Tibial artery (tissue), 4 donors: ENCODE measurements at regions not wholly inside any gene's neighbourhood (a gene's known extent, or its start where the extent isn't known, plus 50 kb on each side); places are given as distances from the start of the nearest gene placed in this dataset.

Source experiments
- DNase-seq, 2 donors: peaks; one replicate each; pipeline ENCODE4 v3.0.0-alpha.2; 2019
- H3K27ac ChIP-seq, 2 donors: fragments of 200-600 bp; sonication (generic) in 1 of 2; 1 replicate in 1 of 2; 2 replicates in 1 of 2; pipeline ENCODE4 v1.5.1; 2018 to 2019; ENCODE audit warnings: mild to moderate bottlenecking in 1 of 2
- H3K27me3 ChIP-seq, 2 donors: fragments of 200-600 bp; sonication (generic) in 1 of 2; one replicate each; pipeline versions ENCODE4 v1.5.1 to v1.6.0; 2016 to 2019
- H3K36me3 ChIP-seq, 3 donors: fragments of 200-600 bp; sonication (generic) in 2 of 3; one replicate each; pipeline ENCODE4 v1.5.1; 2016 to 2019; ENCODE audit warnings: mild to moderate bottlenecking in 2 of 3
- H3K4me1 ChIP-seq, 4 donors: fragments of 200-600 bp; sonication (generic) in 2 of 4; 1 replicate in 3 of 4; 2 replicates in 1 of 4; pipeline ENCODE4 v1.5.1; 2016 to 2019
- H3K4me3 ChIP-seq, 2 donors: fragments of 200-600 bp; sonication (generic) in 1 of 2; 1 replicate in 1 of 2; 2 replicates in 1 of 2; pipeline ENCODE4 v1.5.1; 2018 to 2019; ENCODE audit warnings: mild to moderate bottlenecking in 2 of 2
- H3K9me3 ChIP-seq, 3 donors: fragments of 200-600 bp; sonication (generic) in 1 of 3; one replicate each; pipeline ENCODE4 v1.5.1; 2016 to 2019
- CTCF ChIP-seq, 2 experiments: fragments of 200-600 bp in 1 of 2; fragments of 450-650 bp in 1 of 2; IDR thresholded peaks; one replicate each; pipeline ENCODE4 v1.5.1; 2017 to 2019; ENCODE audit warnings: antibody characterized with exemption in 2 of 2, mild to moderate bottlenecking in 1 of 2, moderate library complexity in 1 of 2
- intact Hi-C: fragments of 100-400 bp; cut with DNase I; formaldehyde crosslinking; loops from one replicate; pipeline ENCODE4 v1.15.0; 2023; ENCODE audit warnings: low total_unique reads

GRCh38 chr20:39468703-39469102 lies 506.6 kb downstream of the DHX35 start:
- intact Hi-C loops = no loop called here
- no peaks in the 10 kb centered on the region for H3K4me1 ChIP-seq
- no peak overlapping the region for H3K27ac ChIP-seq
- H3K36me3 ChIP-seq = no peaks in the 10 kb centered on the region
- H3K4me3 ChIP-seq = no peak overlapping the region
- H3K9me3 ChIP-seq = no peaks in the 10 kb centered on the region
- H3K27me3 ChIP-seq = no peaks in the 10 kb centered on the region
- DNase-seq = no peak
- no peak for TF ChIP-seq CTCF (IDR thresholded peaks at IDR 0.05)

- H3K4me3 ChIP-seq = no peak overlapping the region
- TF ChIP-seq CTCF (IDR thresholded peaks at IDR 0.05) = no peak
- no peaks in the 10 kb centered on the region for H3K9me3 ChIP-seq
- intact Hi-C loops = no loop called here
- H3K27me3 ChIP-seq = no peaks in the 10 kb centered on the region
- DNase-seq = no peak
- no peak overlapping the region for H3K27ac ChIP-seq
- no peaks in the 10 kb centered on the region for H3K4me1 ChIP-seq
- H3K36me3 ChIP-seq = no peaks in the 10 kb centered on the region
These were observed 502.1 kb downstream of the DHX35 start for GRCh38 chr20:39464238-39464637.

GRCh38 chr20:39462416-39462945 lies 500.3 kb downstream of the DHX35 start:
- Histone ChIP-seq H3K9me3 (no peaks in the 10 kb centered on the region), H3K36me3 (no peaks in the 10 kb centered on the region), H3K4me3 (no peak overlapping the region), H3K4me1 (no peaks in the 10 kb centered on the region), H3K27me3 (no peaks in the 10 kb centered on the region), H3K27ac (no peak overlapping the region)
- intact Hi-C loops = no loop called here
- no peak for TF ChIP-seq CTCF (IDR thresholded peaks at IDR 0.05)
- DNase-seq = no peak

- no peak for DNase-seq
- Histone ChIP-seq H3K27me3 (no peaks in the 10 kb centered on the region), H3K9me3 (no peaks in the 10 kb centered on the region), H3K36me3 (no peaks in the 10 kb centered on the region), H3K4me1 (no peaks in the 10 kb centered on the region), H3K4me3 (no peak overlapping the region), H3K27ac (no peak overlapping the region)
- no peak for TF ChIP-seq CTCF (IDR thresholded peaks at IDR 0.05)
- intact Hi-C loops = loop anchor here (1.0 kb wide), 1 partner anchor 22 kb away; no protein-coding TSS in a partner anchor
These were observed 496.3 kb downstream of the DHX35 start for GRCh38 chr20:39458452-39458851.

- Histone ChIP-seq H3K36me3 (no peaks in the 10 kb centered on the region), H3K27ac (no peak overlapping the region), H3K27me3 (no peaks in the 10 kb centered on the region), H3K9me3 (no peaks in the 10 kb centered on the region), H3K4me3 (no peak overlapping the region), H3K4me1 (no peaks in the 10 kb centered on the region)
- no peak for TF ChIP-seq CTCF (IDR thresholded peaks at IDR 0.05)
- intact Hi-C loops = no loop called here
- DNase-seq = no peak
These were observed 491.7 kb downstream of the DHX35 start for GRCh38 chr20:39453890-39454289.
